ENCODE measurements at regions not wholly inside any gene's neighbourhood (a gene's known extent, or its start where the extent isn't known, plus 50 kb on each side); places are given as distances from the start of the nearest gene placed in this dataset.

DNA sequence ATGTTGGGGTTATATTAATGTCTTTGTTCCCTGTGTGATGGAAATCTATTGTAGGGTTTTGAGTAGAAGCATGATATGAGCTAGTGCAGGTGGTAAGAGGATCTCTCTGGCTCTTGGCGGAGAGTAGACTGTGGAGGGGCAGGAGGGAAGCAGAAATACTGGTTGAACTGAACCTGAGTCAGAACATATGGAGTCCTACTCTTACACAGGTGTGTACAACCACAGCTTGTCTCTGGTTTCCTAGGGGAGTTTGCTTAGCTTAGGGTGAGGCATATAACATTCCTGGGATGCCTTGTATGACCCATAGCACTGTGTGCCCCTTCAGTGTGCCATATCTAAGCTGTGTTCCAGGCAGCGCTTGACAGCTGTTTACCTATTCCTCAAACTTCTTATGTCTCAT is 97.3 kb upstream of the GCFC2 start:
- TF ChIP-seq, protein P1, sequence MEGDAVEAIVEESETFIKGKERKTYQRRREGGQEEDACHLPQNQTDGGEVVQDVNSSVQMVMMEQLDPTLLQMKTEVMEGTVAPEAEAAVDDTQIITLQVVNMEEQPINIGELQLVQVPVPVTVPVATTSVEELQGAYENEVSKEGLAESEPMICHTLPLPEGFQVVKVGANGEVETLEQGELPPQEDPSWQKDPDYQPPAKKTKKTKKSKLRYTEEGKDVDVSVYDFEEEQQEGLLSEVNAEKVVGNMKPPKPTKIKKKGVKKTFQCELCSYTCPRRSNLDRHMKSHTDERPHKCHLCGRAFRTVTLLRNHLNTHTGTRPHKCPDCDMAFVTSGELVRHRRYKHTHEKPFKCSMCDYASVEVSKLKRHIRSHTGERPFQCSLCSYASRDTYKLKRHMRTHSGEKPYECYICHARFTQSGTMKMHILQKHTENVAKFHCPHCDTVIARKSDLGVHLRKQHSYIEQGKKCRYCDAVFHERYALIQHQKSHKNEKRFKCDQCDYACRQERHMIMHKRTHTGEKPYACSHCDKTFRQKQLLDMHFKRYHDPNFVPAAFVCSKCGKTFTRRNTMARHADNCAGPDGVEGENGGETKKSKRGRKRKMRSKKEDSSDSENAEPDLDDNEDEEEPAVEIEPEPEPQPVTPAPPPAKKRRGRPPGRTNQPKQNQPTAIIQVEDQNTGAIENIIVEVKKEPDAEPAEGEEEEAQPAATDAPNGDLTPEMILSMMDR (conservative IDR thresholded peaks at IDR 0.05) = no peak
- TF ChIP-seq ZFX (IDR thresholded peaks at IDR 0.05) = no peak

Measured in C4-2B (cell line).